ENCODE measurements at regions not wholly inside any gene's neighbourhood (a gene's known extent, or its start where the extent isn't known, plus 50 kb on each side); places are given as distances from the start of the nearest gene placed in this dataset.

DNA sequence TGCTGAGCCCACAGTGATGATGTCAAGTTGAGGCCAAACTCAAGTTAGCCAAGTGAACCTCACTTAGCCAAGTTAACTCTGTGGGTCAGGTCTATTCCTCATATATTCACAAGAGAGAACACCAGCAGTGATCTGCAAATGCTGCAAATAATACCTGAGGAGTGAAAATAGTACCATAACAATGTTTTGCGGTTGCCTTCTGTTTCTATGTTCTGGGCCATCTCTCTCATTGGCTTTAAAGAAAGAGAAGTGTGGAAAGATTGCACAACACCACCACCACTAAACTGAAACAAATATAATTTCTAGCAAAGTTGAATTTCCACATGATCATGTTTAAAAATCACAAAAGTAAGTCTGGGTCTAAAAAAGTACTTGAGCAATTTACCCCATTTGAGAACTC lies 211.1 kb upstream of the GALNT5 start:
- no peaks in the 10 kb centered on the region for H3K27me3 ChIP-seq (ENCODE audit: control insufficient read depth in 1 of 2, insufficient read depth in 2 of 2, low read length in 2 of 2)

DNA sequence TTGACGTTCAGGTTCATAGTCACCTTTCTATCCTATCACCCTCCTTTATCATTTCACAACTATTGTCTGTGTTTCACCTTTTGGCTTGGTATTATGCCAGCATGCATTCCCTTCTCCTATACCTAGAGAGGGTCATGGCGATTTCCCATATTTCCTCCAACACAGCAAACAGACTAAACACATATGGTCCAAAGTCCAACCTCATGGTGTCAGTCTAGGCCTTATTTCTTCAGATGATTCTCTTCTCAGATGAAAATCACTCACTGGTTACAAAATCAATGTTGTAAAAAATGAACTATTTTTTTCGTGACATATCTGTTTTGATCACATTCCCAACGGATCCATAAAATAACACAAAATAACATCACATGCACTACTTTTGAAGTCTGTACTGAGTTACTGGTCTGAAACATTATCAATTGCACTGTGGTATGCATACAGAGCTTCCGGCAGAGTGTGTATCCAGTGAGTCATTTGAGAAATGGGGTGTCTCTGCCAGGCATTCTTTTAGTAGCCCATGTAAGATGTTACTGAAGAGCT lies 204.8 kb upstream of the GALNT5 start:
- H3K9ac ChIP-seq (ENCODE audit: low read length in 2 of 2) = no peak overlapping the region
- no peaks in the 10 kb centered on the region for H3K4me1 ChIP-seq (ENCODE audit: control insufficient read depth, insufficient read depth, low read length)
- no peaks in the 10 kb centered on the region for H3K27me3 ChIP-seq (ENCODE audit: control insufficient read depth in 1 of 2, insufficient read depth in 2 of 2, low read length in 2 of 2)
- no peak overlapping the region for H3K4me3 ChIP-seq (ENCODE audit: low read length in 2 of 2)
- H3K27ac ChIP-seq (ENCODE audit: low read length) = no peak overlapping the region
- no peaks in the 10 kb centered on the region for H3K36me3 ChIP-seq (ENCODE audit: control insufficient read depth in 2 of 2, insufficient read depth in 2 of 2, low read length in 2 of 2)
- no peaks in the 10 kb centered on the region for H3K9me3 ChIP-seq (ENCODE audit: control insufficient read depth in 2 of 2, low read length in 2 of 2)

More for the DNA sequence above, 211.1 kb upstream of the GALNT5 start:
- Histone ChIP-seq H3K4me3 (ENCODE audit: low read length in 2 of 2) (no peak overlapping the region), H3K9ac (ENCODE audit: low read length in 2 of 2) (no peak overlapping the region), H3K9me3 (ENCODE audit: control insufficient read depth in 2 of 2, low read length in 2 of 2) (no peaks in the 10 kb centered on the region), H3K27ac (ENCODE audit: low read length) (no peak overlapping the region), H3K4me1 (ENCODE audit: control insufficient read depth, insufficient read depth, low read length) (no peaks in the 10 kb centered on the region), H3K36me3 (ENCODE audit: control insufficient read depth in 2 of 2, insufficient read depth in 2 of 2, low read length in 2 of 2) (no peaks in the 10 kb centered on the region)

DNA sequence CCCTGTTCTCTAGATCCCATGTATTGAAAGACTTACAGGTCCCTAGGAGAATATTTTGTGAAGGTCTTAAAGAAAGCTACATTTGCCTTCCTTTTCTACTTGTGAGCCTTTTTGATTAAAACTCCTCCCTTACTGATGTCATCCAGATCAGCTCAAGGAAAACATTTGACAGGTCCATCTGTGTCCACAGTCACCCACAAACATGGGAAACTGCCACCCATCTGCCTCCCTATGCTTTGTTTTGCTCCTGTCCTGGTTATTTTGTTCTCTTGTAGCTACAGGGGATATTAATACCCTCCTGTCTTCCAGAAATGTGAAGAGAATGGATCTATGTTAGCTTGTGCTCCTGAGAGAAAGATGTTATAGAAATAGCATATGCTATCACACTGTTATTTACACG lies 203.6 kb upstream of the GALNT5 start:
- Histone ChIP-seq H3K9me3 (ENCODE audit: control insufficient read depth in 2 of 2, low read length in 2 of 2) (no peaks in the 10 kb centered on the region), H3K27me3 (ENCODE audit: control insufficient read depth in 1 of 2, insufficient read depth in 2 of 2, low read length in 2 of 2) (no peaks in the 10 kb centered on the region), H3K4me3 (ENCODE audit: low read length in 2 of 2) (no peak overlapping the region), H3K27ac (ENCODE audit: low read length) (no peak overlapping the region), H3K4me1 (ENCODE audit: control insufficient read depth, insufficient read depth, low read length) (no peaks in the 10 kb centered on the region), H3K9ac (ENCODE audit: low read length in 2 of 2) (no peak overlapping the region), H3K36me3 (ENCODE audit: control insufficient read depth in 2 of 2, insufficient read depth in 2 of 2, low read length in 2 of 2) (no peaks in the 10 kb centered on the region)

DNA sequence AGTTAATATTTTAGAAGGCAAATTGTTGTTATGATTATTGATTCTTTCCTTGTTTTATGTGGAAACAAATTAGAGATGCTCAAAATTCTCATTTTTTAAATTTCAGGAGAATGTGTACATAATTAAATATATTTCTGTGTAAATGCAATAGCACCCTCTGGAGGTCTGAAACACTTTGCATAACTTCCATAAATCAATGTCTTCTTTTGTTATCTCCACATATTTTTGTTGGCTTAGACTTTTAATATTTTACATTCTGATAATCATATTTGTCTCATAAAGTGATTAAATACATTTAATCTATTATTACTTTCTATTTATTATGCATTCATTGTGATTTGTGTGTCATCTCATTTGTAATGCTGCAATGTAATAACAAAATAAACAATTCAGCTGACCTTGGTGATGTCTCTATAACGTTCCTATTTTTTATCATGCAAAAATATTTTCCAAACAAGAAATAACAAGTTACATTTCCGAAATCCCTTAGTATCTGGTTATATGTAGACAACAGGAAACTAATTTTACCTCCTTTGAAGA lies 201.8 kb upstream of the GALNT5 start:
- Histone ChIP-seq H3K9me3 (ENCODE audit: control insufficient read depth in 2 of 2, low read length in 2 of 2) (no peaks in the 10 kb centered on the region), H3K27ac (ENCODE audit: low read length) (no peak overlapping the region), H3K36me3 (ENCODE audit: control insufficient read depth in 2 of 2, insufficient read depth in 2 of 2, low read length in 2 of 2) (no peaks in the 10 kb centered on the region), H3K4me3 (ENCODE audit: low read length in 2 of 2) (no peak overlapping the region), H3K9ac (ENCODE audit: low read length in 2 of 2) (no peak overlapping the region), H3K4me1 (ENCODE audit: control insufficient read depth, insufficient read depth, low read length) (no peaks in the 10 kb centered on the region), H3K27me3 (ENCODE audit: control insufficient read depth in 1 of 2, insufficient read depth in 2 of 2, low read length in 2 of 2) (no peaks in the 10 kb centered on the region)

DNA sequence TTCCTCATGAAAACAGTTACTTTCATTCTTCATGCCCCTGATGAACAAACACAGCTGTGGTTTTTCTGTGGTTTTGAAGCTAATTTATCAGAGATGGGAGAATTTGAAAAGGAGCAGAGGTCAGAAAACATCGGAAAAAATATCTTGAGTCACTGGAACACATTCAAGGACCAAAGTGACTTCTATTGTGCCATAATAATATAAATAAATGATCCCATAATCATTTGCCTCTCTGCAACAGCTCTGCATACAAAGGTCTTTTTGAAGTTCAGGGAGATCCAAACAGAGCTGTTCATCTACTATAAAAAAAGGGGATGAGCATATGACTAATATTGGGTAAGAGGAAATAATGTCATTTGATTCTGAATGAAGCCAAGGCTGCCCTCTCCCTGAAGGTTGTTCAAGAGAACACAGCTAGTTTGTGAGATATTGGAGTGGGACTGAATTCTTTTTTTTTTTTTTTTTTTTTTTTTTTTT lies 201.3 kb upstream of the GALNT5 start:
- H3K27ac ChIP-seq (ENCODE audit: low read length) = no peak overlapping the region
- no peaks in the 10 kb centered on the region for H3K4me1 ChIP-seq (ENCODE audit: control insufficient read depth, insufficient read depth, low read length)
- no peak overlapping the region for H3K4me3 ChIP-seq (ENCODE audit: low read length in 2 of 2)

GRCh38 chr2:157058161-157058560 lies 199.3 kb upstream of the GALNT5 start:
- H3K27ac ChIP-seq (ENCODE audit: low read length) = no peak overlapping the region
- no peaks in the 10 kb centered on the region for H3K9me3 ChIP-seq (ENCODE audit: control insufficient read depth in 2 of 2, low read length in 2 of 2)
- H3K27me3 ChIP-seq (ENCODE audit: control insufficient read depth in 1 of 2, insufficient read depth in 2 of 2, low read length in 2 of 2) = no peaks in the 10 kb centered on the region
- no peak overlapping the region for H3K9ac ChIP-seq (ENCODE audit: low read length in 2 of 2)
- H3K4me3 ChIP-seq (ENCODE audit: low read length in 2 of 2) = no peak overlapping the region
- no peaks in the 10 kb centered on the region for H3K36me3 ChIP-seq (ENCODE audit: control insufficient read depth in 2 of 2, insufficient read depth in 2 of 2, low read length in 2 of 2)
- H3K4me1 ChIP-seq (ENCODE audit: control insufficient read depth, insufficient read depth, low read length) = no peaks in the 10 kb centered on the region

More for the DNA sequence above, 201.3 kb upstream of the GALNT5 start:
- Histone ChIP-seq H3K9me3 (ENCODE audit: control insufficient read depth in 2 of 2, low read length in 2 of 2) (no peaks in the 10 kb centered on the region), H3K36me3 (ENCODE audit: control insufficient read depth in 2 of 2, insufficient read depth in 2 of 2, low read length in 2 of 2) (no peaks in the 10 kb centered on the region), H3K9ac (ENCODE audit: low read length in 2 of 2) (no peak overlapping the region), H3K27me3 (ENCODE audit: control insufficient read depth in 1 of 2, insufficient read depth in 2 of 2, low read length in 2 of 2) (no peaks in the 10 kb centered on the region)

DNA sequence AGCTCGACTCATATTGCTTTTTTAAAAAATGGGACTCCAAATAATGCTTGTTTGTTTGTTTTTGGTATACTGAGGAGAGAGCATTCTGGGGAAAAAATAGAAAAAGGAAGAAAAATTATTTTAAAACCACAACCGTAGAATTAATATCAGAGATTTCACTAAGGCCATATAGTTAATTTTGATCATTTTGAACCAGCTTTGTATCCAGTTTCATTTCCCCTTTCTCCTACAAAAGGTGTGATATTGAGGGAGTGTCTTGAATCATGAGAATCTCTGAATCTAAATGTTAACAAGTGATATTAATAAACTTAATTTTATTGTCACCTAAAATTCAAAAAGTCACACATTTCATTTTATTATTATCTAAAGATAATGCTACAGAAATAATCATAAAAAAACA lies 198.5 kb upstream of the GALNT5 start:
- no peak overlapping the region for H3K27ac ChIP-seq (ENCODE audit: low read length)
- H3K4me3 ChIP-seq (ENCODE audit: low read length in 2 of 2) = no peak overlapping the region
- H3K4me1 ChIP-seq (ENCODE audit: control insufficient read depth, insufficient read depth, low read length) = no peaks in the 10 kb centered on the region
- H3K36me3 ChIP-seq (ENCODE audit: control insufficient read depth in 2 of 2, insufficient read depth in 2 of 2, low read length in 2 of 2) = no peaks in the 10 kb centered on the region
- H3K27me3 ChIP-seq (ENCODE audit: control insufficient read depth in 1 of 2, insufficient read depth in 2 of 2, low read length in 2 of 2) = no peaks in the 10 kb centered on the region
- no peak overlapping the region for H3K9ac ChIP-seq (ENCODE audit: low read length in 2 of 2)
- no peaks in the 10 kb centered on the region for H3K9me3 ChIP-seq (ENCODE audit: control insufficient read depth in 2 of 2, low read length in 2 of 2)

DNA sequence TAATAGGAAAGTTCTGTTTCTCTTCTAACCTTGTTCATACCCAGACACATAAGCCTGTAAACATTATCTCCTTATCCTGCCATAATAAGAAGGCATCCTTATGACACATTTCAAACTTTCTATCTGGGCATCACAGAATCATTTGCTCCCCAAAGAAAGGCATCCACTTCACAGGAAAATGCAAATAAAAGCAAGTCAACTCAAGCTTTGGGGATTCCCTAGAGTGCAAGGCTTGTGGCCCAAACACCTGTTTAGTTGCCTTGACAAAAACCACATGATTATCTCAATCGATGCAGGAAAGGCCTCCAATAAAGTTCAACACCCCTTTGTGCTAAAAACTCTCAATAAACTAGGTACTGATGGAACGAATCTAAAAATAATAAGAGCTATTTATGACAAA lies 195.7 kb upstream of the GALNT5 start:
- no peaks in the 10 kb centered on the region for H3K36me3 ChIP-seq (ENCODE audit: control insufficient read depth in 2 of 2, insufficient read depth in 2 of 2, low read length in 2 of 2)
- H3K4me1 ChIP-seq (ENCODE audit: control insufficient read depth, insufficient read depth, low read length) = no peaks in the 10 kb centered on the region
- H3K9ac ChIP-seq (ENCODE audit: low read length in 2 of 2) = no peak overlapping the region
- H3K9me3 ChIP-seq (ENCODE audit: control insufficient read depth in 2 of 2, low read length in 2 of 2) = no peaks in the 10 kb centered on the region
- H3K27ac ChIP-seq (ENCODE audit: low read length) = no peak overlapping the region
- no peak overlapping the region for H3K4me3 ChIP-seq (ENCODE audit: low read length in 2 of 2)
- H3K27me3 ChIP-seq (ENCODE audit: control insufficient read depth in 1 of 2, insufficient read depth in 2 of 2, low read length in 2 of 2) = no peaks in the 10 kb centered on the region

GRCh38 chr2:157067562-157067961 lies 189.9 kb upstream of the GALNT5 start:
- no peak overlapping the region for H3K4me3 ChIP-seq (ENCODE audit: low read length in 2 of 2)
- H3K4me1 ChIP-seq (ENCODE audit: control insufficient read depth, insufficient read depth, low read length) = no peaks in the 10 kb centered on the region
- no peaks in the 10 kb centered on the region for H3K36me3 ChIP-seq (ENCODE audit: control insufficient read depth in 2 of 2, insufficient read depth in 2 of 2, low read length in 2 of 2)
- no peaks in the 10 kb centered on the region for H3K27me3 ChIP-seq (ENCODE audit: control insufficient read depth in 1 of 2, insufficient read depth in 2 of 2, low read length in 2 of 2)
- H3K9ac ChIP-seq (ENCODE audit: low read length in 2 of 2) = no peak overlapping the region
- no peak overlapping the region for H3K27ac ChIP-seq (ENCODE audit: low read length)
- no peaks in the 10 kb centered on the region for H3K9me3 ChIP-seq (ENCODE audit: control insufficient read depth in 2 of 2, low read length in 2 of 2)

GRCh38 chr2:157068237-157068636 lies 189.3 kb upstream of the GALNT5 start:
- no peaks in the 10 kb centered on the region for H3K36me3 ChIP-seq (ENCODE audit: control insufficient read depth in 2 of 2, insufficient read depth in 2 of 2, low read length in 2 of 2)
- H3K27me3 ChIP-seq (ENCODE audit: control insufficient read depth in 1 of 2, insufficient read depth in 2 of 2, low read length in 2 of 2) = no peaks in the 10 kb centered on the region
- no peaks in the 10 kb centered on the region for H3K9me3 ChIP-seq (ENCODE audit: control insufficient read depth in 2 of 2, low read length in 2 of 2)
- H3K27ac ChIP-seq (ENCODE audit: low read length) = no peak overlapping the region
- H3K9ac ChIP-seq (ENCODE audit: low read length in 2 of 2) = no peak overlapping the region
- H3K4me3 ChIP-seq (ENCODE audit: low read length in 2 of 2) = no peak overlapping the region
- H3K4me1 ChIP-seq (ENCODE audit: control insufficient read depth, insufficient read depth, low read length) = no peaks in the 10 kb centered on the region

- no peaks in the 10 kb centered on the region for H3K36me3 ChIP-seq (ENCODE audit: control insufficient read depth in 2 of 2, insufficient read depth in 2 of 2, low read length in 2 of 2)
- H3K9ac ChIP-seq (ENCODE audit: low read length in 2 of 2) = no peak overlapping the region
- H3K4me1 ChIP-seq (ENCODE audit: control insufficient read depth, insufficient read depth, low read length) = no peaks in the 10 kb centered on the region
- H3K9me3 ChIP-seq (ENCODE audit: control insufficient read depth in 2 of 2, low read length in 2 of 2) = no peaks in the 10 kb centered on the region
- no peak overlapping the region for H3K27ac ChIP-seq (ENCODE audit: low read length)
- H3K4me3 ChIP-seq (ENCODE audit: low read length in 2 of 2) = no peak overlapping the region
- no peaks in the 10 kb centered on the region for H3K27me3 ChIP-seq (ENCODE audit: control insufficient read depth in 1 of 2, insufficient read depth in 2 of 2, low read length in 2 of 2)
Measured at GRCh38 chr2:157075924-157076323, 181.6 kb upstream of the GALNT5 start.

All from stomach smooth muscle (tissue), 2 donors.